HG03159 (cell line): ENCODE measurements at regions not wholly inside any gene's neighbourhood (a gene's known extent, or its start where the extent isn't known, plus 50 kb on each side); places are given as distances from the start of the nearest gene placed in this dataset.

ENCODE experiments used
- ATAC-seq: cut with Tn5 transposase; IDR thresholded peaks from one replicate; pipeline ENCODE4 v1.9.1; 2021; ENCODE audit warnings: mild to moderate bottlenecking, moderate library complexity; ENCODE audit not compliant: unreplicated experiment

- ATAC-seq = no peak
Measured at GRCh38 chr5:152337484-152337883, 67.6 kb downstream of the NMUR2 start.

DNA sequence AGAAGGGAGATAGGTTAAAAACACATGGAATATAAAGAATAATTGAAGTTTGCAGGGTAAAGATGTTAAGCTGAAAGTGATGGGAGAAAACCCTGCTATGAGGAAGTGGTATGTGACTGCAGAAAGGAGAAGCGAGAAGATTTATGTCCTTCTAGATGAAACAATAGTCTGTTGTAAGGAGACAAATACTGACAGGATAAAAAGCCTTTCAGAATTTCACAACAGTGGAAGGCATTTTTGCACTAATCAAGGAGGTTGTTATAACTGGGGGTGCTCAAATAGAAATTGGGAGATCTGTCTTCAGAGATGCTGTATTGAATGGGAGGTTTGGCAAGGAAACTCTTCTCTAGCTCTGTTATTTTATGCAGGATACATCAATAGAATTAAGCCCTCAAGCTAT, 69.6 kb downstream of the NMUR2 start:
- no peak for ATAC-seq

- ATAC-seq = no peak
Measured at GRCh38 chr5:152332716-152333460, 72.2 kb downstream of the NMUR2 start.

- no peak for ATAC-seq
Measured at GRCh38 chr5:152331718-152332117, 73.4 kb downstream of the NMUR2 start.

DNA sequence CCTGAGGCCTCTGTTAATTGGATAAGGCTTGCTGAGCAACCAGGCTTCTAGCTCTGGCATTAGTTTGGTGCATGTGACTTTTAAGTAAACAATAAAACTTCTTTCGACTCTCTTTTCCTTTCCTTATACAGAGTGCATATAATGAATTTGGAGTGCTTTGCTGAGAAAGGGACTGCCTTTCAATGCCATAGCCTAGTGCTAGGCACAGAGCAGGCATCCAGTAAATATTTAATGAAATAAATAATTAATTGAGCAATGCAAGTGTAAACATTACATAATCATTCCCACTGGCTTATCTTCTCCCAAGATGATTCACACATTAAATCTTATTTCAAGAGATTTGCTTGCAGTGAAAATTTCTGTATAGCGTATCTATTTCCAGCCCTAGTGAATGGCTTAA, 74.1 kb downstream of the NMUR2 start:
- ATAC-seq = no peak

- no peak for ATAC-seq
Measured at GRCh38 chr5:152329761-152330283, 75.3 kb downstream of the NMUR2 start.

- ATAC-seq = no peak
Measured at GRCh38 chr5:152329207-152329606, 75.9 kb downstream of the NMUR2 start.

DNA sequence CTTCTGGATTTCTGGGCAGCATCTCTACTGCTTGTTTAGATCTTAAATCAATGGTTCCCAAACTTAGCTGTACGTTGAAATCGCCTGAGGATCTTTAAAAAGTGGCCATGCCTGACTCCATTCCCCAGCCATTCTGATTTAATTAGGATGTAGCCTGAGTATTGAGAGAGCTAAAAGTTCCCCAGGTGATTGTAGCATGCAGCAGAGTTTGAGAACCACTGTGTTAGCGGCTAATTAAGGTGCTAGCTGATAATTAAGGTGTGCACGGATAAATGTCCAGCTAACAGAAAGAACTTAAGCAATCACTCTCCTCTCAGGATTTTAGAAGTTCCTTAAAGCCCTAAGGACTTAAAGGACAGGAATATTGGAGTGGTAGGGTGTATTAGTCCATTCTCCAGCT, 89.1 kb downstream of the NMUR2 start:
- no peak for ATAC-seq

DNA sequence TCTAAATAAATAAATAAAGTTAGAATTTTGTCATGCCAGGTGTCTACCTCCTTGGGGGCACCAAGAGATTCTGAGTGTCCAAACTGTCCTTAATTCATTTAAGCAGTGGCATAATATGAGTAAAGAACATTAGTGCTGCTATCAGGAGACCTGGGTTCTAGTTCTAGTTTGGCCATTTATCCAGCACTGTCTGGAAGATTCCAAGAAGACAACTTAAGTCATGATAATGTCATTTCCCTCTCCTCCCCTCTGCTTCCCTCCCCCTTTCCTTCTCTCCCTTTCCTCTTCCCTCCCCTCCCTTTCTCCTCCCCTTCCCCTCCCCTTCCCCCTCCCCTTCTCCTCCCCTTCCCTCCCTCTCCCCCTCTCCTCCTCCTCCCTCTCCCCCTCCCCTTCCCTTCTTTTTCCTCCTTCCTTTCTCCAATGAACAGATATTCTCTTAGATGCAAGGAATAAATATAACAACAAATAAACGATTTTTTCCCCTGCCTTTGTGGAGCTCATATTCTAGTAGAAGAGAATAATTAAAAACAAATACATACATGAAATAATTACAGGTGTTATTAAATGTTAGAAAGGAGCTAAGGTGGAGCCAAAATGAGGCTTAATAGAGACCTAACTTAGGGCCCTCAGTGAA, 90.8 kb downstream of the NMUR2 start:
- ATAC-seq = no peak

DNA sequence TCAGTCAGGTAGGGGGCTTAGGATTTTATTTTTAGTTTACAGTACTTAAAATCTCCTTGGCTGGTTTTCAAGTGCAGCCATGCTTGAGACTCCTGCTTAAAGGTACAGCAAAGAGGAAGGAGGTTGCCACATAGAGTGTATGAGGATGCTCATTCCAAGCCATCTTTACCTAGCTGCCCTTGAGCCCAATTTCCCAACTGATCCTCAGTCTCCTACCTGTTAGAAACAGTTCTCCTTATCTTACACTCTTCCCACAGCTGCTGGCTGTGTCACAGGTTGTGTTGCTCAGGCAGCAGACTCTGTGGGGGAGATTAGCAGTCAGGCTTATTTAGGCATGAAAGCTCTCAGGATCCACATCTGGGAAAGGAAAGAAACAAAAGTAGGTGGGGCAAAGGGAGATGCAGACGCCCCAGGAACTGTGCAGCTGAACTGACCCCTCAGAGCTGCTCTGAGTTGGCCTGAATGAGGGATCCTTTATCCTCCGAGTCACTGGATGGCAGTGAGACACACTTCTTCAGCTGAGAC, 95.1 kb downstream of the NMUR2 start:
- ATAC-seq = no peak

DNA sequence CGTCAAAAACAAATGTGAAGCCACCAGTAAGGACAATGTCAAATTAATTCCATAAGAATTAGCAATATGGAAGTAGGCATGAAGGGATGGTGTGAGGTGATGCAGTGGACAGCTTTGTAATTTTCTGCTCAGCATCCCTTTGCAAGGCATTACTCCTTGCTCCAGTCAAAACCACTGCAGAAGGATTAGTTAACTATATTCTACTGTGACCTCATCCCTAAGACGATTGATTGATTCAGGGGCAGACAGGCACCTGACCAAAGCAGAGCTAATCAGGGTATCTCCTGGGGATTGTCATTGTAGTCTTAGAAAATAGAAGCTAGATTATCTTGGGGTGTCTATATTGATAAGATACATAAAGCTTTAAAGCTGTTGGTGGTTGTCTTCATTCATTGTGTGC, 98.7 kb downstream of the NMUR2 start:
- ATAC-seq = no peak

- no peak for ATAC-seq
Measured at GRCh38 chr5:152305525-152305924, 99.6 kb downstream of the NMUR2 start.

DNA sequence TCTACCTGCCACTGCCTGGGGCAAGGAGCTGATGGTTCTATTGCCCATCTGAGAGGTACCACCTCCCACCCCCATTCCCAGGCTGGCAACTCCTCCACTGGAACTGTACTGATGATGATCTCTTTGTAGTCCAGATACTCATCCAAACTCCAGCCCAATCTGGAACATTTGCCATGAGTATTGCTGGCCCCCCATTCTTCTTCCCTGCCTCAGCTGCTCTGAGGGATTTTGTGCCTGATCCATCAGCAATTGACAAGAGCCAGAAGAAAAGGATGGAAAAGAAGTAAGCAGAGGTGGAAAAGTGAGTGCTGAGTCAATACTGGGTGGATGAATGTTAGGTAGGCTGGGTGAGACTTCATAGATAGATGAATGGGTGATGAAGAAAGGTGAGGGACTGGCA, 101.2 kb downstream of the NMUR2 start:
- ATAC-seq = no peak

GRCh38 chr5:152297866-152298265, 107.2 kb downstream of the NMUR2 start:
- ATAC-seq = no peak

DNA sequence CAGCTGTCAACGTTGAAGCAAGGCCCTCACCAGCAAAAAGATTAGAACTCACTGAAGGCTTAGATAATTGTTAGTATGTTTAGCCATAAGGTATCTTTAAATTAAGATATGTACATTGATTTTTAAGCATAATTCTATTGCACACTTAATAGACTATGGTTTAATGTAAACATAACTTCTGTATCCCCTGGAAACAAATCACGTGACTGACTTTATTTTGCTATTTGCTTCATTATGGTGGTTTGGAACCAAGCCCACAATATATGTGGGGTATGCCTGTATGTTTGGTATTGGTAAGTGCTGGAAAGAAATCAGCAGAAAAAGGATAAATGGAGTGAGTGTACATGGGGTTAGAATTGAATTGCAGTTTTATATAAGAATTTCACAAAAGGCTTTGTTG, 111.9 kb downstream of the NMUR2 start:
- ATAC-seq = no peak

DNA sequence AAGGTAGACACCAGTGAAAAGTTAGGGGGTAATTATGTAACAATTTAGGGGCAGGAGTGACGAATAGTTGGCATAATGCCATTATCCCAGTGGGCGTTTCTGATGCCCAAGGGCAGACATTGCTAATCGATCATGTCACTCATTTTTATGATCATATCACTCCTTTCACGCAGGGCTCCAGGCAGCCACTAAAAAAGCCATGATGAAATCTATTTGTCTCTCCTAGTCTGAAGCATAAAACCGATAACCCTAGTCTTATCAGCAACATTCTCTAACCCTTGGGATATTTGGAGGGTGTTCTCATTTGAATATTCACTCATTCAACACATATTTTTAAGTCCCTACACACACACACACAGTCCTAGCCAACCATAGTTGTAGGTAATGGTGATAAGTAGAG, 114.9 kb downstream of the NMUR2 start:
- ATAC-seq = no peak

DNA sequence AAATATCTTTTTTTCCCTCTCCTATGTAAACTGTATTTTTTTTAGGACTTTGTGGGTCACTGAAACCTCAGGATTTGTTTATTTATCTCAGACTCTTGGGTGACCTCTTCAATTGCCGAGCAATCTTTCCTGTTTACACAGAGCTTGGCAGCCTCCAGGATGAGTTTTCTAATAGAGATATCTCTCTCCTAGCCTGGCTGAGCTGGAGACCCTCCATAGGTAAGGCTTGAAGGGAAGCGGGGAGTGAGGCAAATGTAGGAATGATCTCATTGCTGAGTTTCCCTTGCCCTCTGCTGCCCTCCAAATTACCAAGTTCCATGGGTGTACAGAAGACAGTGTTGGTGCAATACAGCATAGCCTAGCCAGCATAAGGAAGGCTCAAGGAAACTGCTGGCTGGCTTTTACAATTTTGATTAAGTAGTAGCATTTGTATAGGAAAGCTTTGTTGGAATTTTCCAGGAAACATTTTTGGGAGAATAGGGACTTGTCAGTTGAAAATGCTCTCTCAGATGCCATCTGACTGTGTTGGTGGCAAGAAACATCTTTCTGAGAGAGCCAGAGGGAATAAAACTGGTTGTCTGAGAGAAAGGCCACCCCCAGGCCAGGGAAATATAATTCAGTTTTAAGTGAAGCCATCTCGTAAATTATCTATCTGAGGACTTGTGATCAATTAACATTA, 116.0 kb downstream of the NMUR2 start:
- no peak for ATAC-seq

GRCh38 chr5:152288499-152288898, 116.6 kb downstream of the NMUR2 start:
- no peak for ATAC-seq

DNA sequence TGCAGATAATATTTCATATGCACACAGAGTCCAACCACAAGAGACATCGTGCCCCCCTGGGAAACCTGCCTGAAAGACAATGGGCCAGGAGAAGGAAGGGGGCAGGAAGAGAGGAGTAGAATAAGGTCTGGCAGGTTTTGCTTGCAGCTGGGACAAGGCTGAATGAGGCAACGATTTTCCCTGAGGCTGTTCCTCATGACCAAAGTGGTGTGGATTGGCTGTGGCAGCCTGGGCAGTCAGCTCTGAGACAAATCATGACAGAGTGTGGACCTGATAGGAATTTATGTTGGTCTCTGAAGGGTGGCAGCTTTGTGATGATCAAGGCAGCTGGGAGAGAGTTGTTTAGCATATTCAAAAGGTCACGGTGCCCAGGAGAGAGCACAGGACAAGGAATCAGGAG, 119.3 kb downstream of the NMUR2 start:
- ATAC-seq = no peak

DNA sequence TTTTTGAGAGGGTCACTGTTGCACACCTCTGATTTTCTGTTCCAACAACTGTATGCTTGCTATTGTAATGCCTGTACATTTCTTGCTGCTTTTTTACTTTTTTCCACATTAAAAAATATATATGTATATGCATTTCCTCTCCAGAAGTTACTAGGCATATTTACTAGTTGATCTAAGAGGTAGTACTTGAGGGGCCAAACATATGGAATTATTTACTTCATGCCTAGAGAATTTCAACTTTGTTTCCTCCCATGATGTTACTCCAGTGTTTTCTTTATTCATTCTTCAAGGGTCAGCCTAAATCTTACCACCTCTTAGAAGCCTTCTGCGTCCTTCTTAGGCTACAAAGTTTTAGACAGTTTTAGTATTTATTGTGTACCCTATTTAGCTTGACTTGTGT, 122.7 kb downstream of the NMUR2 start:
- ATAC-seq = no peak

DNA sequence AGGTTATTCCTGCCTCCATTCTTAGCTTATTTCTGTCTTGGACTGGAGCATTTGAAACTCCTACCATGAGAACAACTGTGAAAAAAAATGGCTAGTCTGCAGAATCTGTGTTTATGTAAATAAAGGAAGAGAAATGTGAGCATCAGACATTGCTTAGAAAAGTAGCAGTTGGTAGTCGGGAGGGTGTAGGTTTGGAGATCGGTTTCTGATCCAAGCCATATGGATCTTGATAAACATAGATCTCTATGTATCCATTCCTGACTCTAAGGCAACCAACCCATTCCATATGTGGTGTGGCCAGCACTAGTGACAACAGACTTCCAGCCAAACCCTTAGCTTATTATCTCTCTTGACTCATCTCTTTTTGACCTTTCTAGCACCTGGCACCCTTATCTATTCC, 127.1 kb downstream of the NMUR2 start:
- ATAC-seq = no peak

DNA sequence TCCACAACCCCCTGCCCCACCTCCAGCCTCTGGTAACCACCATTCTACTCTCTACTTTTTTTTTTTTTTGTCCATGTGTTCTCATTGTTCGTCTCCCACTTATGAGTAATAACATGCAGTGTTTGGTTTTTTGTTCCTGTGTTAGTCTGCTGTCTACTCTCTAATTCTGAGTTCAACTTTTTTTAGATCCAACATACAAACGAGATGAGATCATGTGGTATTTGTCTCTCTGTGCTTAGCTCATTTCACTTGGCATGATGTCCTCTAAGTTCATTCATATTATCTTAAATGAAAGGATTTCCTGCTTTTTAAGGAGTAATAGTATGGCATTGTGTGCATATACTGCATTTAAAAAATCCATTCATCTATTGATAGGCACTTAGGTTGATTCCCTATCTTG, 130.9 kb downstream of the NMUR2 start:
- ATAC-seq = no peak
